HPDE6-E6E7 (cell line): ENCODE measurements at regions not wholly inside any gene's neighbourhood (a gene's known extent, or its start where the extent isn't known, plus 50 kb on each side); places are given as distances from the start of the nearest gene placed in this dataset.

Experiments used
- DNase-seq: peaks from one replicate; pipeline ENCODE4 v3.0.0; 2011; ENCODE audit warnings: missing footprints; ENCODE audit errors: extremely low spot score

- DNase-seq = no peak
Observed at GRCh38 chr22:44555597-44555996, 57.6 kb upstream of the RTL6 start.

DNA sequence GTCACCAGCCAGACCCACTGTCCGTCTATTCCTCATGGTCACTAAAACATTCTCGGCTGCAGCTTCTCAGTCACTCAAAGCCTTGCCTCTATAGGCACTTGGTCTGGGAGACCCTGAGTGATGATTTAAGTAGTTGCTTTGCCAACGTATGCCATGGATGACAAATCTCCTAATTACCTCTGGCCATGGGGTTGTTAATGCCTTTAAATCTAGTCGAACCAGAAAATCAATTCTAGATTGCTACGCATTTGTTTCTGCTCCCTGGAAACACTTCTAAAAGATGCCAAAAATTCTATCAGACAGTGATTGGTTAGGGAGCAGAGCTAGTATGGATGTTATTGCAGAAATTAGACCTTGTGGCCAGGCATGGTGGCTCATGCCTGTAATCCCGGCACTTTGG, 57.0 kb upstream of the RTL6 start:
- no peak for DNase-seq

DNA sequence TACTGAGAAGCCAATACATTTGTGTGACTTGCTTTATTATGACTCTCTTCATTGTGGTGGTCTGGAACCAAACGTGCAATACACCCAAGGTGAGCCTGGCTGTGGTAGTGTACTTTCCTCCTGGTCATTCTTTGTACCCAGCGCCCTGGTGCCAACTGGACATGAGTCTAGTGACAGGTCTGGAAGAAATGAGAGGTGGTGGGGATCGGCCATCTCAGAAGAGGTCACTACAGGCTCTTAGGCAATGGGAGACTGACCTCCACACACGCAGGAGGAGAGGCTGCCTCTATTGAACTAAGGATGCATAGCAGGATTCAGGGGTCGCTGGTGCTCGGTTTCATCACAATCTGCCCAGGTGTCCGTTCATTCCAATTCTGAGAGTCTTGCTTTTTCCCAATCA, 56.4 kb upstream of the RTL6 start:
- no peak for DNase-seq

- DNase-seq = no peak
Observed at GRCh38 chr22:44550711-44551491, 52.9 kb upstream of the RTL6 start.

DNA sequence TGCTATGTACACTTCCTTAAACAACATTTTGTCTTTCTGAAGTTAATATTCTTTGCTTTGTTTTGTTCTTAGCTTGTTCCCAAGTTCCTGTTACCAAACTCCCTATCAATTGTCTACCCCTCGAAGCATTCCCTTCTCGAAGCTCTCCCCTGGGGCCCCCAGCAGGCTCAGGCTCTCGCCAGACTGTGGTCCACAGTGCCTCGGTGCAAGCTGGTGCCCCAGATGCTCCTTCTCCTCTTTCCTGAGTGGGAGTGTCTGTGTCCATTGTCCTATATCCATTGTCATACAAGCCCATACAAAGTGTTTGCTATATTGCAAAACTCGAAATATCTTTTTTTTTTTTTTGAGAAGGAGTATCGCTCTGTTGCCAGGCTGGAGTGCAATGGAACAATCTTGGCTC, 51.7 kb upstream of the RTL6 start:
- DNase-seq = no peak

- DNase-seq = no peak
Observed at GRCh38 chr22:44548981-44549380, 50.9 kb upstream of the RTL6 start.
